ENCODE measurements at regions not wholly inside any gene's neighbourhood (a gene's known extent, or its start where the extent isn't known, plus 50 kb on each side); places are given as distances from the start of the nearest gene placed in this dataset.

DNA sequence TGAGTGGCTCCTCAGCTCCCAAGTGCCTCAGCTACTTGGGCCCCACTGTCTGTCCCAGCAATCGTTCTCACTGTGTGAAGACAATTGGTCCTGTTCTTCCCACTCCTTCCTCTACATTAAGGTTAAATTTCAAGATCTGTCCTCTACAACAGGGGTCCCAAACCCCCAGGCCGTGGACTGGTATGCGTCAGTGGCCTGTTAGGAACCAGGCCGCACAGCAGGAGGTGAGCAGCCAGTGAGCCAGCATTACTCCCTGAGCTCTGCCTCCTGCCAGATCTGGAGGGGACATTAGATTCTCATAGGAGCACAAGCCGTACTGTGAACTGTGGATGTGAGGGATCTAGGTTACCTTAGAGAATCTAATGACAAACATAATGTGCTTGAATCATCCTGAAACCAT, 376.9 kb upstream of the FZD8 start:
- TF ChIP-seq, protein P1, sequence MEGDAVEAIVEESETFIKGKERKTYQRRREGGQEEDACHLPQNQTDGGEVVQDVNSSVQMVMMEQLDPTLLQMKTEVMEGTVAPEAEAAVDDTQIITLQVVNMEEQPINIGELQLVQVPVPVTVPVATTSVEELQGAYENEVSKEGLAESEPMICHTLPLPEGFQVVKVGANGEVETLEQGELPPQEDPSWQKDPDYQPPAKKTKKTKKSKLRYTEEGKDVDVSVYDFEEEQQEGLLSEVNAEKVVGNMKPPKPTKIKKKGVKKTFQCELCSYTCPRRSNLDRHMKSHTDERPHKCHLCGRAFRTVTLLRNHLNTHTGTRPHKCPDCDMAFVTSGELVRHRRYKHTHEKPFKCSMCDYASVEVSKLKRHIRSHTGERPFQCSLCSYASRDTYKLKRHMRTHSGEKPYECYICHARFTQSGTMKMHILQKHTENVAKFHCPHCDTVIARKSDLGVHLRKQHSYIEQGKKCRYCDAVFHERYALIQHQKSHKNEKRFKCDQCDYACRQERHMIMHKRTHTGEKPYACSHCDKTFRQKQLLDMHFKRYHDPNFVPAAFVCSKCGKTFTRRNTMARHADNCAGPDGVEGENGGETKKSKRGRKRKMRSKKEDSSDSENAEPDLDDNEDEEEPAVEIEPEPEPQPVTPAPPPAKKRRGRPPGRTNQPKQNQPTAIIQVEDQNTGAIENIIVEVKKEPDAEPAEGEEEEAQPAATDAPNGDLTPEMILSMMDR (conservative IDR thresholded peaks at IDR 0.05): no peak
- no peak for TF ChIP-seq EZH2 (IDR thresholded peaks at IDR 0.05; ENCODE audit: low read depth)
